Panc1 (cell line): ENCODE measurements at regions not wholly inside any gene's neighbourhood (a gene's known extent, or its start where the extent isn't known, plus 50 kb on each side); places are given as distances from the start of the nearest gene placed in this dataset.

Experiments used
- ATAC-seq: fragments of 200-7000 bp; cut with Tn5 transposase; 2 replicates; pipeline ENCODE4 v1.9.1; 2020; ENCODE audit warnings: mild to moderate bottlenecking, moderate library complexity
- BruUV-seq: library from RNA; stranded (reverse); fragments of 400-500 nt; replicated peaks from 2 replicates; lab custom pipeline; 2021; lab: Mats Ljungman, UMichigan
- CTCF ChIA-PET: fragments of 300-600 bp; sonication (Branson Sonifier 250); formaldehyde crosslinking; loops from one replicate; lab custom pipeline; 2022; ENCODE audit warnings: antibody characterized with exemption; lab: Charles Lee
- POLR2A ChIA-PET: fragments of 300-600 bp; sonication (Branson Sonifier 250); formaldehyde crosslinking; loops from one replicate; lab custom pipeline; 2022; ENCODE audit warnings: antibody characterized with exemption; lab: Charles Lee
- DNase-seq: peaks from one replicate; pipeline ENCODE4 v3.0.0-alpha.2; 2010; ENCODE audit warnings: low read depth, low spot score
- H3K27ac ChIP-seq: 2 replicates; pipeline ENCODE4 v1.5.1; 2011; ENCODE audit warnings: mild to moderate bottlenecking, low read length, inconsistent platforms
- H3K27me3 ChIP-seq: fragments of 200-500 bp; sonication (Bioruptor generic); 2 replicates; pipeline ENCODE4 v1.6.0; 2014; ENCODE audit warnings: low read length, inconsistent platforms; ENCODE audit not compliant: control insufficient read depth, insufficient read depth
- H3K36me3 ChIP-seq: fragments of 200-500 bp; sonication (Bioruptor generic); 2 replicates; pipeline ENCODE4 v1.5.1; 2014; ENCODE audit warnings: inconsistent platforms, mild to moderate bottlenecking, low read length, moderate library complexity; ENCODE audit not compliant: control insufficient read depth, insufficient read depth
- H3K4me1 ChIP-seq: 2 replicates; pipeline ENCODE4 v1.5.1; 2011; ENCODE audit warnings: inconsistent platforms, mild to moderate bottlenecking, low read length, moderate library complexity; ENCODE audit not compliant: control insufficient read depth, insufficient read depth
- H3K4me3 ChIP-seq, 2 experiments: 2 replicates each; pipeline ENCODE4 v1.5.1; 2011 to 2012; ENCODE audit warnings: low read depth in 2 of 2, low read length in 2 of 2, mild to moderate bottlenecking in 2 of 2, inconsistent platforms in 1 of 2, moderate library complexity in 1 of 2
- H3K9me3 ChIP-seq: fragments of 200-500 bp; sonication (Bioruptor generic); 2 replicates; pipeline ENCODE4 v1.5.1; 2014; ENCODE audit warnings: low read depth, mild to moderate bottlenecking, inconsistent platforms, low read length, moderate library complexity; ENCODE audit not compliant: control insufficient read depth, insufficient read depth
- POLR2AphosphoS5 ChIP-seq: IDR thresholded peaks from 2 replicates; pipeline ENCODE4 v1.6.1; 2012; ENCODE audit warnings: mild to moderate bottlenecking, low read depth, low read length, moderate library complexity
- SIN3A ChIP-seq: IDR thresholded peaks from 2 replicates; pipeline ENCODE4 v1.6.1; 2012; ENCODE audit warnings: low read depth, mild to moderate bottlenecking, low read length, moderate library complexity, borderline replicate concordance; ENCODE audit not compliant: insufficient read depth
- TCF7L2 ChIP-seq: IDR thresholded peaks from 2 replicates; pipeline ENCODE4 v1.6.1; 2011; ENCODE audit warnings: mild to moderate bottlenecking, low read depth, low read length, inconsistent platforms
- in situ Hi-C: cut with HindIII; loops from 2 replicates; pipeline ENCODE4 v1.10.0; 2016; ENCODE audit warnings: low sequenced_read_pairs, low pct_unique_long_range_greater_than_20kb
- intact Hi-C: fragments of 100-400 bp; cut with micrococcal nuclease; formaldehyde crosslinking; loops from one replicate; pipeline ENCODE4 v1.10.0; 2022; ENCODE audit not compliant: unreplicated experiment
- TF ChIP-seq, protein P1 (sequence below): fragments of 450-650 bp; IDR thresholded peaks from 2 replicates; pipeline ENCODE4 v1.5.1; 2017; ENCODE audit warnings: mild to moderate bottlenecking
- TF ChIP-seq, protein P2 (sequence below), 2 experiments: IDR thresholded peaks; 2 replicates each; pipeline ENCODE4 v1.6.1; 2011 to 2012; ENCODE audit warnings: low read depth in 2 of 2, control low read depth in 1 of 2, low read length in 1 of 2, mild to moderate bottlenecking in 1 of 2, moderate library complexity in 1 of 2; ENCODE audit not compliant: insufficient read depth in 1 of 2

DNA sequence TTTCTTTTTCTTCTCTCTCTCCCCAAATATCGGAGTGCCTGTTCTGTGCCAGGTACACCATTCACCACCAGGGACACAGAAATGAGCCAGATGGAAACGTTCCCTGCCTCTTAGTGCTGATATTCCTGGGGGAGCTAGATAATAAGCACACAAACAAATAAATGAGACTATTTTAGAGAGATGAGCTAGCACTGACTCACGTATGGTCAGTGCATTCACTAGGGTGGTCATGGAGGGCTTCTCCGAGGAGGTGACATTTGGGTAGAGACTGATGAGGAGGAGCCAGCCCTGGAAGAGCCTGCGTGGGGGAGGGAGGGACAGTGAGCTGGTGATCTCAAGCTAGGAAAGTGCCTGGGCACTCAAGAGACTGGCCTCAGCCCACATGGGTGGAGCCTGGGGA lies 252.3 kb upstream of the KCNG1 start:
- TF ChIP-seq TCF7L2 = no peak
- TF ChIP-seq, protein P1, sequence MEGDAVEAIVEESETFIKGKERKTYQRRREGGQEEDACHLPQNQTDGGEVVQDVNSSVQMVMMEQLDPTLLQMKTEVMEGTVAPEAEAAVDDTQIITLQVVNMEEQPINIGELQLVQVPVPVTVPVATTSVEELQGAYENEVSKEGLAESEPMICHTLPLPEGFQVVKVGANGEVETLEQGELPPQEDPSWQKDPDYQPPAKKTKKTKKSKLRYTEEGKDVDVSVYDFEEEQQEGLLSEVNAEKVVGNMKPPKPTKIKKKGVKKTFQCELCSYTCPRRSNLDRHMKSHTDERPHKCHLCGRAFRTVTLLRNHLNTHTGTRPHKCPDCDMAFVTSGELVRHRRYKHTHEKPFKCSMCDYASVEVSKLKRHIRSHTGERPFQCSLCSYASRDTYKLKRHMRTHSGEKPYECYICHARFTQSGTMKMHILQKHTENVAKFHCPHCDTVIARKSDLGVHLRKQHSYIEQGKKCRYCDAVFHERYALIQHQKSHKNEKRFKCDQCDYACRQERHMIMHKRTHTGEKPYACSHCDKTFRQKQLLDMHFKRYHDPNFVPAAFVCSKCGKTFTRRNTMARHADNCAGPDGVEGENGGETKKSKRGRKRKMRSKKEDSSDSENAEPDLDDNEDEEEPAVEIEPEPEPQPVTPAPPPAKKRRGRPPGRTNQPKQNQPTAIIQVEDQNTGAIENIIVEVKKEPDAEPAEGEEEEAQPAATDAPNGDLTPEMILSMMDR = no peak
- no peak for TF ChIP-seq SIN3A
- TF ChIP-seq POLR2AphosphoS5 = no peak
- TF ChIP-seq, protein P2, sequence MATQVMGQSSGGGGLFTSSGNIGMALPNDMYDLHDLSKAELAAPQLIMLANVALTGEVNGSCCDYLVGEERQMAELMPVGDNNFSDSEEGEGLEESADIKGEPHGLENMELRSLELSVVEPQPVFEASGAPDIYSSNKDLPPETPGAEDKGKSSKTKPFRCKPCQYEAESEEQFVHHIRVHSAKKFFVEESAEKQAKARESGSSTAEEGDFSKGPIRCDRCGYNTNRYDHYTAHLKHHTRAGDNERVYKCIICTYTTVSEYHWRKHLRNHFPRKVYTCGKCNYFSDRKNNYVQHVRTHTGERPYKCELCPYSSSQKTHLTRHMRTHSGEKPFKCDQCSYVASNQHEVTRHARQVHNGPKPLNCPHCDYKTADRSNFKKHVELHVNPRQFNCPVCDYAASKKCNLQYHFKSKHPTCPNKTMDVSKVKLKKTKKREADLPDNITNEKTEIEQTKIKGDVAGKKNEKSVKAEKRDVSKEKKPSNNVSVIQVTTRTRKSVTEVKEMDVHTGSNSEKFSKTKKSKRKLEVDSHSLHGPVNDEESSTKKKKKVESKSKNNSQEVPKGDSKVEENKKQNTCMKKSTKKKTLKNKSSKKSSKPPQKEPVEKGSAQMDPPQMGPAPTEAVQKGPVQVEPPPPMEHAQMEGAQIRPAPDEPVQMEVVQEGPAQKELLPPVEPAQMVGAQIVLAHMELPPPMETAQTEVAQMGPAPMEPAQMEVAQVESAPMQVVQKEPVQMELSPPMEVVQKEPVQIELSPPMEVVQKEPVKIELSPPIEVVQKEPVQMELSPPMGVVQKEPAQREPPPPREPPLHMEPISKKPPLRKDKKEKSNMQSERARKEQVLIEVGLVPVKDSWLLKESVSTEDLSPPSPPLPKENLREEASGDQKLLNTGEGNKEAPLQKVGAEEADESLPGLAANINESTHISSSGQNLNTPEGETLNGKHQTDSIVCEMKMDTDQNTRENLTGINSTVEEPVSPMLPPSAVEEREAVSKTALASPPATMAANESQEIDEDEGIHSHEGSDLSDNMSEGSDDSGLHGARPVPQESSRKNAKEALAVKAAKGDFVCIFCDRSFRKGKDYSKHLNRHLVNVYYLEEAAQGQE (IDR thresholded peaks at IDR 0.05; ENCODE audit: insufficient read depth in 1 of 2, low read depth in 2 of 2, low read length in 1 of 2) = no peak
- ChIA-PET POLR2A (no interaction called here), CTCF (no interaction called here)
- intact Hi-C loops = no loop called here
- in situ Hi-C loops = no loop called here
- Histone ChIP-seq H3K36me3 (no peaks in the 10 kb centered on the region), H3K9me3 (no peaks in the 10 kb centered on the region), H3K4me3 (no peak overlapping the region), H3K27me3 (peaks cover 8% of the 10 kb centered on the region), H3K27ac (no peak overlapping the region), H3K4me1 (no peaks in the 10 kb centered on the region)
- no TSS peak for BruUV-seq
- ATAC-seq (no peak), DNase-seq (no peak)

DNA sequence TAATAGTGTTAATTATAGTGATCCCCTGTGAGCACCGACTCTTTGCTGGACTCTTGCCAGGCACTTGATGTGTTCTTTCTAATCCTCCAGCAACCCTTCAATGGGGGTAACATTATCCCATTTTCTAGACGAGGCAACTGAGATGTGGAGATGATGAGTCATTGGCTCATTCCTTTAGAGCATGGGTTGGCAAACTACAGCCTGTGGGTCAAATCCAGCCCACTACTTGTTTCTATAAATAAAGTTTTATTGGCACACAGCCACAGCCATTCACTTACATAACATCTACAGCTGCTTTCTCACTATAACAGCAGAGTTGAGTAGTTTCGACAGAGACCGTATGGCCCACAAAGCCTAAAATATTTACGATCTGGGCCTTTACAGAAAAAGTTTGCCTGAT lies 249.5 kb upstream of the KCNG1 start:
- Histone ChIP-seq H3K9me3 (no peaks in the 10 kb centered on the region), H3K4me1 (no peaks in the 10 kb centered on the region), H3K36me3 (no peaks in the 10 kb centered on the region), H3K4me3 (no peak overlapping the region), H3K27ac (no peak overlapping the region), H3K27me3 (peaks cover 8% of the 10 kb centered on the region)
- ChIA-PET POLR2A (interaction anchor here (0.5 kb wide), 1 partner anchor 208 kb away, joined by 3 read pairs; no protein-coding TSS in a partner anchor), CTCF (no interaction called here)
- TF ChIP-seq SIN3A = no peak
- TF ChIP-seq, protein P2 (IDR thresholded peaks at IDR 0.05; ENCODE audit: insufficient read depth in 1 of 2, low read depth in 2 of 2, low read length in 1 of 2) = no peak
- TF ChIP-seq, protein P1 = no peak
- no peak for TF ChIP-seq TCF7L2
- TF ChIP-seq POLR2AphosphoS5 = no peak
- intact Hi-C loops (no loop called here), in situ Hi-C loops (no loop called here)
- no TSS peak for BruUV-seq
- no peak for DNase-seq
- no peak for ATAC-seq
